DOHH2 (cell line): ENCODE measurements at regions not wholly inside any gene's neighbourhood (a gene's known extent, or its start where the extent isn't known, plus 50 kb on each side); places are given as distances from the start of the nearest gene placed in this dataset.

Experiments
- CTCF ChIP-seq: fragments of 200-600 bp; sonication (generic); IDR thresholded peaks from one replicate; pipeline ENCODE4 v1.5.1; 2014; ENCODE audit warnings: antibody characterized with exemption, mild to moderate bottlenecking, low read depth, low read length; ENCODE audit not compliant: poor library complexity, severe bottlenecking
- EZH2phosphoT487 ChIP-seq: fragments of 200-600 bp; sonication (generic); IDR thresholded peaks from 2 replicates; pipeline ENCODE4 v1.6.1; 2017; ENCODE audit warnings: borderline replicate concordance, mild to moderate bottlenecking, antibody characterized with exemption, low read length, moderate library complexity, mixed read lengths

GRCh38 chr2:147353072-147353381 is 491.8 kb upstream of the ACVR2A start:
- TF ChIP-seq CTCF (no peak), EZH2phosphoT487 (no peak)
